T-helper 1 cell (primary cell): ENCODE measurements at regions not wholly inside any gene's neighbourhood (a gene's known extent, or its start where the extent isn't known, plus 50 kb on each side); places are given as distances from the start of the nearest gene placed in this dataset.
"Not testable (repeated sequence)": the region's sequence is repeated elsewhere in the genome, so short reads cannot be mapped to it uniquely, and the experiment has no call there.

ENCODE experiments used
- DNase-seq, 5 donors: peaks; one replicate each; pipeline ENCODE4 v3.0.0-alpha.2; 2012 to 2020

- no peak for DNase-seq
Measured at GRCh38 chr9:103068753-103069152, 73.6 kb downstream of the CYLC2 start.

DNA sequence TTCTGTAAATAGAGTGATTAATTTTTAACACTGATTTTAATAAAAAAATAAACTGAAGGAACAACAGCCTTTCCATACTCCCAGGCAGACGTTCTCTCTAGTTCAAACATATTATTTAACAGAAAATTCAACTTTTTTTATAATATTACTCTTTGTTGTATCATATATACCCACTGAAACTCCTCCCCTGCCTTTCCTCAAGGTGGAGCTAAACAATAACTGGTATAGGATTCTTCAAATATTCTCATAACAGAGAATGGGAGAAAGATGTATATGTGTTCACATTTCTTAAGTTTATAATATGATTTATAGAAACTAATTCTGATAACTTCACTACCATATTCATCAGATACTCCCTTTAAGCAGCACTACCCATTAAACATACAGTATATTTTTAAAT is 83.4 kb downstream of the CYLC2 start:
- no peak for DNase-seq

GRCh38 chr9:103082494-103082893 is 87.4 kb downstream of the CYLC2 start:
- DNase-seq = no peak

DNA sequence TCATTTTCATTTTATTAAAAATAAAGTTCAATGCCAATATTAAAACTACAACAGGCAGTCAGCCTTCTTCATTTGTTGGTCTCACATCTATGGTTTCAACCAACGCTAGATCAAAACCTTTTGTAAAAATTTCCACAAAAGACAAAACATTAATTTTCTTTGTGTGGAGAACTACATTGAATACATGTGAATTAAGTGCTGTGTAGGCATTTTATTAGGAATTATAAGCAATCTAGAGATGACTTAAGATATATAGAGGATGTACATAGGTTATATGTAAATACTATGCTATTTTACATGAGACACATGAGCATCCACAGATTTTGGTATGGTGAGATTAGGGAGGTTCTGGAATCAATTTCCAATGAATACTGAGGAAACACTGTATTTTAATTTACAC is 94.2 kb downstream of the CYLC2 start:
- DNase-seq = no peak

DNA sequence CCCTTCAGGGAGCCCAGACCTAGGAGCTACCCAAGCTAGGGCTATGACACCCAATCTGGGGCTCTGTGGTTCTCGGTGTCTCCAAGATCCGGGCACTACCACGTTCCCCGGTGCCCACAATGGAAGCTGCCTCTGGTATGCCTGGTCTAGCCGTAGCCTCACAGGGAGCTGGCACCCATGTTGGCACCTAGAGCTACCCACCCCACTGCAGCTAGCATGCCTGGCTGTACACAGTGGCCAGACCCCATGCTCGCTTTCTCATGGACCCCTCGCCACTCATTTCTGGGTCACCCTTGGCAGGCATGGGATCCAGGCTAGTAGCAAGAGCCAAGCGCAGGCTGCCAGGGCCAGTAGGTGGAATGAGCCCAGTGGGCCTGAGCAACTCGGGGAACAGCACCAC is 109.0 kb downstream of the CYLC2 start:
- no peak for DNase-seq

DNA sequence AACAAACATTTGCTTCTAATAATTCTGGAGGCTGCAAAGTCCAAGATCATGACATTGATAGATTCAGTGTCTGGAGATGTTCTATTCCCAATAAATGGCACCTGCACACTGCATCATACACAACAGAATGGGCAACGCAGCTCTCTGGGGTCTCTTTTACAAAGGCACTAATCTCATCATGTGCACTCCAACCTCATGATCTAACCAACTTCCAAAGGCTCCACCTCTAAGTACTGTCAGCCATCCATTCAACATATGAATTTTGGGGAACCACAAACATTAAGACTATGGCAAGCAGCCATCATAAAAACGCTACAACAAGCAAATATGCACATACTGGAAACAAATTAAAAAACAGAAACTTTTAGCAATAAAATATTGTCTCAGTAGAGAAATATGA is 121.1 kb downstream of the CYLC2 start:
- no peak for DNase-seq

- DNase-seq = no peak
Measured at GRCh38 chr9:103126494-103126893, 131.4 kb downstream of the CYLC2 start.

DNA sequence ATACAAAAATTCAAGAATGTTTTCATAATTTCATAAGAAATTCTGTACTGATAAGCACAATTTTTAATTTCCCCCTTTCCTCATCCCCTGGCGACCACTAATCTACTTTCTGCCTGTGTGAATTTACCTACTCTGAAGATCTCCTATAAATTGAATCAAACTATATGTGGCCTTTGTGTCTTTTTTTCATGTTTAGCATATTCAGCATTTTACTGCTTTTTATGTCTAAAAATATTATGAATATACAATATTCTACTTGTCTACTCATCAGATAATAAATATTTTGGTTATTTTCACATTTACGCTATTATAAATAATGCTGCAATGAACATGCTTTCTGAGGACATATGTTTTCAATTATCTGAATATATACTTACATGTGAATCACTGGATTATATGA is 144.8 kb downstream of the CYLC2 start:
- DNase-seq = no peak

DNA sequence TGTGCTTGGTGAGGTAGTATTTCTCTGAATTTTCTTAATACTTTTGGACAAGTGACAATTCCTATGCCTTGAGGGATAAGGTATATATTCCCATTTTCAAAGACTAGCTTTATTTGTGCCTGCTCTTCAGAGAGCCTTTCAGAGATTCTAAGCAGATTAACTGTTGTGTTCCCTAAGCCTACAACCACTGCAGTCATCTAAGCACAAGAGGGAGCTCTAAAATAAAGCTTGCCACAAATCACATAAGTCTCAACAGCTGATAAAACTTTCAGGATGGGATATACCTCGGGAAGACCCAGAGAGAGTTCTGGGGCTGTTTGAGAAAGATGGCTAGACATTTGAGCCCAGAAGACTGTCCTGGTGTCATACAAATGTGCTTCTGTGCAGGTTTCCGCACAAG is 157.3 kb downstream of the CYLC2 start:
- DNase-seq = no peak

GRCh38 chr9:103167530-103167929 is 172.4 kb downstream of the CYLC2 start:
- no peak for DNase-seq

GRCh38 chr9:103168254-103168653 is 173.1 kb downstream of the CYLC2 start:
- DNase-seq = no peak

- no peak for DNase-seq
Measured at GRCh38 chr9:103169798-103170197, 174.7 kb downstream of the CYLC2 start.

GRCh38 chr9:103183701-103184171 is 188.6 kb downstream of the CYLC2 start:
- DNase-seq = no peak

- no peak for DNase-seq
Measured at GRCh38 chr9:103186959-103187358, 191.8 kb downstream of the CYLC2 start.

- DNase-seq = no peak
Measured at GRCh38 chr9:103188781-103189350, 193.7 kb downstream of the CYLC2 start.

DNA sequence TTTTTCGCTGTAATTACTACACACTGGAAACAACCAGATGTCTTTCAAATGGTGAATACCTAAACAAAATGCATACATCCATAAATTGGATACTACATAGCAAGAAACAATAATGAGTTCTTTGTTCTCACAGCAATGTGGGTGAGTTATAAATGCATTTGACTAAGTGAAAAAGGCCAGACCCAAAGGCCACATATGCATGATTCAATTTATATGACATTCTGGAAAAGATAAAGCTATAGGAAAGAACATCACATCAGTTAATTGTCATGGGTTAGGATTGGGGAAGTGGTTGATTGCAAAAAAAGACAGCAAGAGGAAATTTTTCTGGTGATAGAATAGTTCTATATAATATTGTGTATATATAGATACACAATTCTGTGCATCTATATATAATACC is 198.9 kb downstream of the CYLC2 start:
- no peak for DNase-seq

DNA sequence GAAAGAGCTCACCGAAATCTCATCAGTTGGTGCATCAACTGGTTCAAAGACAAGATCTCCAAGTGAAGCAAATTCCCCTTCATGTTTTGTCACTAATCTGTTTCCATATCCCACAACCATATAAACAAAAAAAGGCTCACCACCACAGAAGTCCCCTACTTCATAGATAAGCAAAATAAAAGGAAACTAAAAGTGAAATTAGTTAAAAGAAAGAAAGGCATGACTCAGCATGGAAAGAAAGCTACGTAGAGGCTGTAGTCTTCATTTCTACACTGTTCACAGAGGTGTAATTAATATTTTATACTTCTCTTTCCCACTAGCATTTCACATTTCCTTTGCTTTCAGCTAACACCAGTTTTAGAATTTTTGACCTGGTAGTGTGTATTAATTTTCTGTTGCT is 208.0 kb downstream of the CYLC2 start:
- no peak for DNase-seq

GRCh38 chr9:103205881-103206585 is 210.9 kb downstream of the CYLC2 start:
- DNase-seq = not testable (repeated sequence)

DNA sequence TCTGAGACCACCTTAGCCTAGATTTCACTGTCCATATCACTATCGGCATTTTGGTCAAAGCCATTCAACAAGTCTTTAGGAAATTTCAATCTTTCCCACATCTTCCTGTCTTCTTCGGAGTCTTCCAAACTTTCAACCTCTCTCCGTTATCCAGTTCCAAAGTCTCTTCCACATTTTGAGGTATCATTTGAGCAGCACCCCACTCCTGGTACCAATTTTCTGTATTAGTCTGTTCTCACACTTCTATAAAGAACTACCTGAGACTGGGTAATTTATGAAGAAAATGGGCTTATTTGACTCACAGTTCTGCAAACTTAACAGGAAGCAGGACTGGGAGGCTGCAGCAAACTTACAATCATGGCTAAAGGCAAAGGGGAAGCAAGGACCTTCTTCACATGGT is 215.5 kb downstream of the CYLC2 start:
- DNase-seq = no peak

- DNase-seq = no peak
Measured at GRCh38 chr9:103215197-103215596, 220.1 kb downstream of the CYLC2 start.

- DNase-seq = no peak
Measured at GRCh38 chr9:103225702-103226646, 230.8 kb downstream of the CYLC2 start.

DNA sequence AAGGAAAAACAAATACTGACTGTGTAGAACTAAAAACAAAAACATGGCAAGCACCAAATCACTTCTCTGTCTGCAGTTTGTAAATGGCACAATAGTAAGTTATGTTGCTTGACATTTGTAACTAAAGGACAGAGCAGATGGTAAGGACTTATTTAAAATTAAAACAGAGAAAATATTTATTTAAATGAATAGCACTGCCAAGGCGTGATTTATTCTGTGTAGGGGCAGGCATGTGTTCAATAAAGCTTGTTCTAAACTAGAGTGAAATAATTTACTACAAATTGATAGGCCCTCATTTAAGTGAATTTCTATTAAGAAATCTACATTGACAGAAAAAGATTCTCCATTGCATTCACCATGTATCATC is 231.5 kb downstream of the CYLC2 start:
- DNase-seq = no peak

DNA sequence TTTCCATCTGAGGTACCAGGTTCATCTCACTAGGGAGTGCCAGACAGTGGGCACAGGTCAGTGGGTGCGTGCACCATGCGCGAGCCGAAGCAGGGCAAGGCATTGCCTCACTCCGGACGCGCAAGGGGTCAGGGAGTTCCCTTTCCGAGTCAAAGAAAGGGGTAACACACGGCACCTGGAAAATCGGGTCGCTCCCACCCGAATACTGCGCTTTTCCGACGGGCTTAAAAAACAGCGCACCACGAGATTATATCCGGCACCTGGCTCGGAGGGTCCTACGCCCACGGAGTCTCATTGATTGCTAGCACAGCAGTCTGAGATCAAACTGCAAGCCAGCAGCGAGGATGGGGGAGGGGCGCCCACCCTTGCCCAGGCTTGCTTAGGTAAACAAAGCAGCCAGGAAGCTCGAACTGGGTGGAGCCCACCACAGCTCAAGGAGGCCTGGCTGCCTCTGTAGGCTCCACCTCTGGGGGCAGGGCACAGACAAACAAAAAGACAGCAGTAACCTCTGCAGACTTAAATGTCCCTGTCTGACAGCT is 242.5 kb downstream of the CYLC2 start:
- not testable (repeated sequence) for DNase-seq
